Epithelial cell of prostate (primary cell): ENCODE measurements at regions not wholly inside any gene's neighbourhood (a gene's known extent, or its start where the extent isn't known, plus 50 kb on each side); places are given as distances from the start of the nearest gene placed in this dataset.
"Not testable (repeated sequence)": the region's sequence is repeated elsewhere in the genome, so short reads cannot be mapped to it uniquely, and the experiment has no call there.

Source experiments
- DNase-seq: peaks from one replicate; pipeline ENCODE4 v3.0.0-alpha.2; 2011; ENCODE audit warnings: low read depth, low spot score
- H3K27ac ChIP-seq: fragments of 450-650 bp; 2 replicates; pipeline ENCODE4 v1.5.1; 2017; ENCODE audit warnings: mild to moderate bottlenecking

GRCh38 chr10:65566906-65567305 lies 1358.9 kb upstream of the LRRTM3 start:
- DNase-seq = no peak
- no peak overlapping the region for H3K27ac ChIP-seq

GRCh38 chr10:65570143-65571010 lies 1355.5 kb upstream of the LRRTM3 start:
- DNase-seq = no peak

GRCh38 chr10:65571011-65571570 lies 1354.7 kb upstream of the LRRTM3 start:
- peak overlapping the region; percentile 17 for H3K27ac ChIP-seq
- no peak for DNase-seq

More at GRCh38 chr10:65570143-65571010, 1355.5 kb upstream of the LRRTM3 start:
- peak overlapping the region; percentile 17 for H3K27ac ChIP-seq

- DNase-seq = no peak
- H3K27ac ChIP-seq = no peak overlapping the region
Observed at GRCh38 chr10:65581426-65582026, 1344.3 kb upstream of the LRRTM3 start.

GRCh38 chr10:65602182-65602865 lies 1323.5 kb upstream of the LRRTM3 start:
- H3K27ac ChIP-seq = no peak overlapping the region
- DNase-seq = no peak

GRCh38 chr10:65611592-65611991 lies 1314.2 kb upstream of the LRRTM3 start:
- no peak for DNase-seq
- H3K27ac ChIP-seq = no peak overlapping the region

GRCh38 chr10:65614956-65615565 lies 1310.8 kb upstream of the LRRTM3 start:
- no peak for DNase-seq
- H3K27ac ChIP-seq = no peak overlapping the region

GRCh38 chr10:65618126-65618525 lies 1307.7 kb upstream of the LRRTM3 start:
- DNase-seq = no peak
- H3K27ac ChIP-seq = no peak overlapping the region

GRCh38 chr10:65620404-65621048 lies 1305.3 kb upstream of the LRRTM3 start:
- no peak for DNase-seq

GRCh38 chr10:65622608-65623007 lies 1303.2 kb upstream of the LRRTM3 start:
- peak; percentile 53 for DNase-seq
- peak overlapping the region; percentile 34 for H3K27ac ChIP-seq

More at GRCh38 chr10:65620404-65621048, 1305.3 kb upstream of the LRRTM3 start:
- H3K27ac ChIP-seq = no peak overlapping the region

- H3K27ac ChIP-seq = no peak overlapping the region
- DNase-seq = no peak
Observed at GRCh38 chr10:65628493-65629139, 1297.2 kb upstream of the LRRTM3 start.

GRCh38 chr10:65660006-65660405 lies 1265.8 kb upstream of the LRRTM3 start:
- DNase-seq = no peak
- no peak overlapping the region for H3K27ac ChIP-seq

- DNase-seq = no peak
- no peak overlapping the region for H3K27ac ChIP-seq
Observed at GRCh38 chr10:65670087-65670486, 1255.7 kb upstream of the LRRTM3 start.

GRCh38 chr10:65670596-65670995 lies 1255.2 kb upstream of the LRRTM3 start:
- H3K27ac ChIP-seq, DNase-seq: not testable (repeated sequence)

GRCh38 chr10:65675236-65675635 lies 1250.6 kb upstream of the LRRTM3 start:
- no peak overlapping the region for H3K27ac ChIP-seq
- no peak for DNase-seq

- DNase-seq = no peak
- H3K27ac ChIP-seq = no peak overlapping the region
Observed at GRCh38 chr10:65684896-65685295, 1240.9 kb upstream of the LRRTM3 start.

GRCh38 chr10:65701168-65701776 lies 1224.6 kb upstream of the LRRTM3 start:
- DNase-seq = no peak
- H3K27ac ChIP-seq = no peak overlapping the region

- H3K27ac ChIP-seq = no peak overlapping the region
- DNase-seq = no peak
Observed at GRCh38 chr10:65708057-65708456, 1217.8 kb upstream of the LRRTM3 start.

- DNase-seq = no peak
- H3K27ac ChIP-seq = no peak overlapping the region
Observed at GRCh38 chr10:65710306-65710705, 1215.5 kb upstream of the LRRTM3 start.
